ENCODE measurements at regions not wholly inside any gene's neighbourhood (a gene's known extent, or its start where the extent isn't known, plus 50 kb on each side); places are given as distances from the start of the nearest gene placed in this dataset.

DNA sequence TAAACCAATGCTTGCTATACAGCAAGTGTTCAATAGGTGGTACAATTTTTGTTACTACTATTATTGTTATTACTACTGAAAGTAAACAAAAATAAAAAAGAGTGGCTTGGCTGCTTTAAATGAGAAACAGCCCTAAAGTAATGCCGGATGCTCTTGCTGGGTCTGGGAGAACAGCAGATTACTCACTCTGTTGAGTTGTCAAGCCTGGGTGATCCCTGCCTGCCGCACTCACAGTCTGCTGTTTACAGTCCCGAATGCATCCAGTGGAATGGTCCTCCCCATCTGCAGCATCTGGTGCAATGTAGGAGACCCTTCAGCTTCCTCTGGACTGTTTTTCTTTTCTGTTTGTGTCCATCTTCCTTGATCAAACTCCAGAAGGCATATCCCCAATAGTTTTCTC lies 102.7 kb upstream of the IVNS1ABP start:
- H3K9me3 ChIP-seq (ENCODE audit: low read depth, low read length), result no peaks in the 10 kb centered on the region
- no peak for DNase-seq (ENCODE audit: low read depth, low spot score)
- no peaks in the 10 kb centered on the region for H3K36me3 ChIP-seq (ENCODE audit: insufficient read depth, low read length)
- no peak overlapping the region for H3K4me3 ChIP-seq
- H3K9ac ChIP-seq (ENCODE audit: insufficient read length), result no peak overlapping the region
- no peak overlapping the region for H3K27ac ChIP-seq
- TF ChIP-seq FOXP2 (optimal IDR thresholded peaks at IDR 0.05; ENCODE audit: control extremely low read depth, extremely low read length, insufficient read depth) (no peak), POLR2AphosphoS5 (IDR thresholded peaks at IDR 0.05; ENCODE audit: borderline replicate concordance, low read depth, low read length) (no peak), EZH2 (IDR thresholded peaks at IDR 0.05) (no peak)

DNA sequence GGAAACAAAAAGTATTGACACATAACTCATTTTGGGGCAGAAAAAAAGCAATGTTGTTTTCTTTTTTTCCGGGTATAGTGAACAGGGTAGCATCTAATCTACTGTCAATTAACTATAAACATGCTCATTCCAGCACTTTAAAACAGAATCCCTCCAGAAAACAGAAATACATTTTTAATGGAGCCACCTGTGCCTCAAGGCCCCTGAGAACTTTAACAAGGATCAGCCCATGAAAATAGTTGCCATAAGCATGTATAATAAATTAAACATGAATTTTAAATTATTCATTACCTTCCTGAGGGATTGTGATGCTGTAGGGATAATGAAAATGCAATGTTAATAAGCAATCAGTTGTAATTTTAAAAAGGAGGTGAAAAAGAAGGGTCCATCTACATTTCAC lies 101.4 kb upstream of the IVNS1ABP start:
- Histone ChIP-seq H3K27ac (no peak overlapping the region), H3K9me3 (ENCODE audit: low read depth, low read length) (no peaks in the 10 kb centered on the region), H3K9ac (ENCODE audit: insufficient read length) (no peak overlapping the region), H3K4me3 (no peak overlapping the region), H3K36me3 (ENCODE audit: insufficient read depth, low read length) (no peaks in the 10 kb centered on the region)
- no peak for DNase-seq (ENCODE audit: low read depth, low spot score)
- TF ChIP-seq EZH2 (IDR thresholded peaks at IDR 0.05) (no peak), POLR2AphosphoS5 (IDR thresholded peaks at IDR 0.05; ENCODE audit: borderline replicate concordance, low read depth, low read length) (no peak), FOXP2 (optimal IDR thresholded peaks at IDR 0.05; ENCODE audit: control extremely low read depth, extremely low read length, insufficient read depth) (no peak)

DNA sequence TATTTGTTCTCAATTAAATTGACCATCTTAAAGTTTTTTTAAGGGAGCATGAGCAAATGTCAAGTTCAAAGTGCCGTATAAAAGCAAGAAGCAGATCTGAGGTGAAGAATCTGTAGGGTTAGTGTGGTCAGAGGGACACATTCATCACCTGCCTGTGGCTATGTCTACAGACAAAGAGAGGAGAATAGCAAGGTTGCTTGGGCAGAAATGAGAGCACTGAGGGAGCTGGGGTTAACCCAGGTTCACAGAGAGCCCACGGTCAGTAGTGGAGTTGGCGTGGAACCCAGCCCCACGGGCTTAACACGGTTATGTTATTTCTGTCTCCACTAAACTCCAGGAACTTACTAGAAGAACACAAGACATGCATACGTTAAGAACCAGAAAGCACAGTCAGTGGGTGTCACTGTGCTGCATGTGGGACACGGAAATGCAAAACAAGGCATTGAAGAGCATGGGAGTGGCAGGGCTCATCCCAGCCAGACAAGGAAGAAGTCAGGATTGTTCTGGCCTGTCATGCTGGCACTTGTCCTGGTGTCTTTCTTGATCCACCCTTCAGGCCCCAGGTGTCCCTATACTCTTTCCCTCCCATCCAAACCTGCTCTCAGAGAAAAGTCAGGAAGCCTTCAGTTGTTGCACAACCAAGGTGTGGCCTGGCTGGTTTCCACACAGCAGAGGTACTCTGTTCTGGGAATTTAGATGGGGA lies 95.5 kb upstream of the IVNS1ABP start:
- no peaks in the 10 kb centered on the region for H3K36me3 ChIP-seq (ENCODE audit: insufficient read depth, low read length)
- no peak overlapping the region for H3K9ac ChIP-seq (ENCODE audit: insufficient read length)
- no peak for DNase-seq (ENCODE audit: low read depth, low spot score)
- no peak overlapping the region for H3K4me3 ChIP-seq
- TF ChIP-seq EZH2 (IDR thresholded peaks at IDR 0.05) (no peak), FOXP2 (optimal IDR thresholded peaks at IDR 0.05; ENCODE audit: control extremely low read depth, extremely low read length, insufficient read depth) (no peak), POLR2AphosphoS5 (IDR thresholded peaks at IDR 0.05; ENCODE audit: borderline replicate concordance, low read depth, low read length) (no peak)
- no peaks in the 10 kb centered on the region for H3K9me3 ChIP-seq (ENCODE audit: low read depth, low read length)
- no peak overlapping the region for H3K27ac ChIP-seq

DNA sequence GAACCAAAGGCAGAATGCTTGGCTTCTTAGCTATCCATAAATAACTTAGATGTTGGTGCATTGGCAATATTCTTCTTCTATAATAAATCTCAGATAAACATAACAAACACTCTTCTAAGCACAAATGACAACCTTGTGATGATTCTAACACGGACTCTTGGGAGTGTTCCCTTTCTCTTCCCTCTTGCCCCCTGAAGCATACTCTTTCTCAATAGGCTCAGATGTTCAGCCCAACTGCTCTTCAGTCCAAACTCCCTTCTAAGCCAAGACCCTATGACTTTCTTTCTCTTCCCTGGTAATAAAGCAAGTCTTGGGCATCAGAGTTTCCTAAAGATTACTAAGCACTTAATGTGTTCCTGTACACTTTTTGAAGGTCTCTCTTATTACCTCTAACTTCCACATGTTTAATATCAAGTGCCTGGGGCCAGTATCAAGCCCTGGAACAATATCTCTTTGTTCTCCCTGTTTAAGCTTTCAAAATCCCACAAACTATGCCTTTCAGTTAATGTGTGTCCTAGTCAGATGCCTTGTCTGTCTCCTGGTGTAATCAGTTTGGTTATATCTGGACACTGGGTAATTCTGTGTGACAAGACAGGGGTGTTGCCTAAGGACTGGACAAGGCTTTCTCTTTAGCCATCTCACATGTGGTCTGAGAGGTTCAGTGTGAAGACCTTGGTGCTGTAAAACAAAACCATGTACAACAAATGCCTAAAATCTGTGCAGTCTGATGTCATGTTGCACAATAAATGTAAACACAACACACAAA lies 92.9 kb upstream of the IVNS1ABP start:
- H3K27ac ChIP-seq, result no peak overlapping the region
- DNase-seq (ENCODE audit: low read depth, low spot score), result no peak
- no peak for TF ChIP-seq EZH2 (IDR thresholded peaks at IDR 0.05)
- TF ChIP-seq FOXP2 (optimal IDR thresholded peaks at IDR 0.05; ENCODE audit: control extremely low read depth, extremely low read length, insufficient read depth), result no peak
- no peak for TF ChIP-seq POLR2AphosphoS5 (IDR thresholded peaks at IDR 0.05; ENCODE audit: borderline replicate concordance, low read depth, low read length)

DNA sequence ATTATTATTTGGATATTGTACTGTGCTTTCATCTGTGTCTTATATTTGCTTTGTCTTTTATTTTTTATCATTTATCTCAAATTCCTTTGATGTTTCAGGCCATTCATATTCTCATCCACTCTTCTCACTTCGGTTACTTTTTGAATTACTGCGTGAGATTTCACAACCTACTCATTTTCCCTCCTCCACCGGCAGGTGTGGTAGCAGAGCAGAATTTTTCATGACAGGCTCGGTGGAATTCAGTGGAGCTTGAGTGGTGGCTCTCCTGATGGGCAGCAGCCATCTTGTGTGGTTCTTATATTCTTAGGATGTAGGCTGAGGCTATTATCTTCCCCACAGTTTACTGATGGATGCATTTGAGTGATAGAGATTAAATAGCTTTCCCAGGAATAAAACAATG lies 92.3 kb upstream of the IVNS1ABP start:
- no peaks in the 10 kb centered on the region for H3K36me3 ChIP-seq (ENCODE audit: insufficient read depth, low read length)
- no peak overlapping the region for H3K9ac ChIP-seq (ENCODE audit: insufficient read length)
- no peaks in the 10 kb centered on the region for H3K9me3 ChIP-seq (ENCODE audit: low read depth, low read length)
- no peak for TF ChIP-seq EZH2 (IDR thresholded peaks at IDR 0.05)
- TF ChIP-seq POLR2AphosphoS5 (IDR thresholded peaks at IDR 0.05; ENCODE audit: borderline replicate concordance, low read depth, low read length), result no peak
- no peak for TF ChIP-seq FOXP2 (optimal IDR thresholded peaks at IDR 0.05; ENCODE audit: control extremely low read depth, extremely low read length, insufficient read depth)
- no peak overlapping the region for H3K4me3 ChIP-seq
- no peak overlapping the region for H3K27ac ChIP-seq
- no peak for DNase-seq (ENCODE audit: low read depth, low spot score)

More for the DNA sequence above, 92.9 kb upstream of the IVNS1ABP start:
- no peak overlapping the region for H3K4me3 ChIP-seq
- no peaks in the 10 kb centered on the region for H3K36me3 ChIP-seq (ENCODE audit: insufficient read depth, low read length)
- no peak overlapping the region for H3K9ac ChIP-seq (ENCODE audit: insufficient read length)
- no peaks in the 10 kb centered on the region for H3K9me3 ChIP-seq (ENCODE audit: low read depth, low read length)

DNA sequence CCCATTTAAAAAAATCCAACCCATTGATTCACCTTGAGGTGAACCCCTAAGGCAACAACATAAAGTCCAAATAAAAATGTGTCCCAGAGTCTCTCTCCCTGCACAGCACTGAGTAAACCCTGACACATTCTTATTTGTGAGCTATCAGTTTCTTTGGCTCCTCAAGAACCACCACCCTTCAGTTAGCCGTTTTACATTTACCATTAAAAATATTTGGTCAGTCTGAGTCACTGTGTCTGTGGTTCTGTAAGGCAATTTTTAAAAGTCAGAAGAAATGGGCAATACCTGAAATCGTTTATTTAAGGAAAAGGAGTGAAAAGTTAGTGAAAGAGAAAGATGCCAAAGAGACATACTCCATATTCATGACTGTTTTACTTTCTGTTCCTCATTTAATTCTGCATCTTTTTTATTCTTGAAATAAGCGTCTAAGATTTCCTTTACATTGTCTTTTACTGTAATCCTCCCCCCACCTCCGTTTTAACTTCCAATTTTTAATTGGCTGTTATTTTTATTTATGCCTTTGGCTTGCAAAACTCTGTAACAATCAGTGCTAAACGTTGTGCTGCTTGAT lies 91.7 kb upstream of the IVNS1ABP start:
- TF ChIP-seq EZH2 (IDR thresholded peaks at IDR 0.05) (no peak), FOXP2 (optimal IDR thresholded peaks at IDR 0.05; ENCODE audit: control extremely low read depth, extremely low read length, insufficient read depth) (no peak), POLR2AphosphoS5 (IDR thresholded peaks at IDR 0.05; ENCODE audit: borderline replicate concordance, low read depth, low read length) (no peak)
- H3K27ac ChIP-seq, result no peak overlapping the region
- no peak for DNase-seq (ENCODE audit: low read depth, low spot score)

DNA sequence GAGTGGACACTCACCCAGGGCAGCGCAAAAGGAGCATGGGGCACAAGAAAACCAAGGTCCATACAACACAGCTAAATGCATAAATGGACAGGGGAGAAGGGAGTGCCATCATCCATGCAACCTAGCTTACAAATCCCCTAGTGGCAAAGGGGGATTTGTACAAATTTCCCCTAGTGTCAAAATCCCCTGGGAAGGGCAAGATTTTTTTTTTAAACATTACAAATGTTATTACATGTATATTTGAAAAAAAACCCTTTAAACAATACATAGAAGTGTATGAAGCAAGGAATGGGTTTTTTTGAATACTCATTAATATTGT lies 89.6 kb upstream of the IVNS1ABP start:
- H3K27ac ChIP-seq, result no peak overlapping the region
- H3K9ac ChIP-seq (ENCODE audit: insufficient read length), result no peak overlapping the region
- no peaks in the 10 kb centered on the region for H3K36me3 ChIP-seq (ENCODE audit: insufficient read depth, low read length)
- H3K4me3 ChIP-seq, result no peak overlapping the region
- no peaks in the 10 kb centered on the region for H3K9me3 ChIP-seq (ENCODE audit: low read depth, low read length)
- TF ChIP-seq POLR2AphosphoS5 (IDR thresholded peaks at IDR 0.05; ENCODE audit: borderline replicate concordance, low read depth, low read length) (no peak), EZH2 (IDR thresholded peaks at IDR 0.05) (no peak), FOXP2 (optimal IDR thresholded peaks at IDR 0.05; ENCODE audit: control extremely low read depth, extremely low read length, insufficient read depth) (no peak)
- no peak for DNase-seq (ENCODE audit: low read depth, low spot score)

More for the DNA sequence above, 91.7 kb upstream of the IVNS1ABP start:
- Histone ChIP-seq H3K36me3 (ENCODE audit: insufficient read depth, low read length) (no peaks in the 10 kb centered on the region), H3K9me3 (ENCODE audit: low read depth, low read length) (no peaks in the 10 kb centered on the region), H3K4me3 (no peak overlapping the region), H3K9ac (ENCODE audit: insufficient read length) (no peak overlapping the region)

DNA sequence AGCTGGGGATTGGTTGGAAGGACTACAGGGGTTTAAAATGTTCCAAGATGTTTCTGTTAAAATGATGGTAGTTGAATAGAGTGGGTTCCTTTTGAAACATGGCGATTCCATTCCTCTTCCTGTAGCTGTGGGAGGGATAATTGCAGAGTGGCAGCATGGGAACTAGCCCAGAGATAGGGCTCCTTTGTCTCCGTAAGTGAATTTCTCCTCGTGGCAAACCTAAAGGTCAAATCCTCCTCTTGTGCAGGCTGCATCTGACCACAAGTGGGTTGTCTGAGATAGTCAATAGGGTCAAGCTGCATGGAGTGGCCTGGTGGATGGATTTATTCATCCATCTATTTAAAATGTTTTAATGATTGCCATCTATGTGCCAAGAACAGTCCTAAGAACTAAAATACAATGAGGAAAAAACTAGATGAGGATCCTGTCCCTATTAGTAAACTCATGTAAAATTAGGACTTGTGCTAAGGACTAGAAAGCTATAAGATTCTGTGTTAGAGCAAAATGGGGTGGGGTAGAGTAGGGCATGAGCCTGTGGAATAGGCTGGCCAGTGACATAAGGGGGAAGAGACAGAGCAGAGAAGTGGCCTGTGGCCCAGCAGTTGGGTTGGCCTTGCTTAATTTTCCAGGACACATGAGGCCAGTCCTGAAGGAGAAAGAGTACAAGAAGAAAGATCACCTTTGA lies 89.1 kb upstream of the IVNS1ABP start:
- H3K36me3 ChIP-seq (ENCODE audit: insufficient read depth, low read length), result no peaks in the 10 kb centered on the region
- no peak overlapping the region for H3K27ac ChIP-seq
- no peak overlapping the region for H3K9ac ChIP-seq (ENCODE audit: insufficient read length)
- DNase-seq (ENCODE audit: low read depth, low spot score), result no peak
- no peak overlapping the region for H3K4me3 ChIP-seq
- no peaks in the 10 kb centered on the region for H3K9me3 ChIP-seq (ENCODE audit: low read depth, low read length)
- TF ChIP-seq EZH2 (IDR thresholded peaks at IDR 0.05) (no peak), POLR2AphosphoS5 (IDR thresholded peaks at IDR 0.05; ENCODE audit: borderline replicate concordance, low read depth, low read length) (no peak), FOXP2 (optimal IDR thresholded peaks at IDR 0.05; ENCODE audit: control extremely low read depth, extremely low read length, insufficient read depth) (no peak)

Data from SK-N-MC (cell line).